ENCODE measurements at regions not wholly inside any gene's neighbourhood (a gene's known extent, or its start where the extent isn't known, plus 50 kb on each side); places are given as distances from the start of the nearest gene placed in this dataset.

- CTCF ChIA-PET, result interaction anchor here (0.8 to 2.6 kb wide), 5 partner anchors 13 to 105 kb away, joined by 3 to 7 read pairs (median 3); no protein-coding TSS in a partner anchor
- no peak for TF ChIP-seq CTCF (IDR thresholded peaks at IDR 0.05; ENCODE audit: control extremely low read depth, extremely low read depth, low read depth, missing control alignments)
- no peak for DNase-seq (ENCODE audit: extremely low spot score)
- POLR2A ChIA-PET, result no interaction called here
Observed at GRCh38 chr3:124584245-124584551, 146.1 kb upstream of the UMPS start.

- peak; percentile 35 for DNase-seq (ENCODE audit: extremely low spot score)
- POLR2A ChIA-PET, result no interaction called here
- TF ChIP-seq CTCF (IDR thresholded peaks at IDR 0.05; ENCODE audit: control extremely low read depth, extremely low read depth, low read depth, missing control alignments), result no peak
- CTCF ChIA-PET, result interaction anchor here (0.9 to 2.6 kb wide), 6 partner anchors 13 to 104 kb away, joined by 3 to 7 read pairs (median 4); no protein-coding TSS in a partner anchor
Observed at GRCh38 chr3:124584552-124585391, 145.5 kb upstream of the UMPS start.

GRCh38 chr3:124586126-124587052 is 143.9 kb upstream of the UMPS start:
- CTCF ChIA-PET, result interaction anchor here (1.1 to 2.1 kb wide), 2 partner anchors 95 to 102 kb away, joined by 4 to 6 read pairs; no protein-coding TSS in a partner anchor
- POLR2A ChIA-PET, result no interaction called here
- no peak for TF ChIP-seq CTCF (IDR thresholded peaks at IDR 0.05; ENCODE audit: control extremely low read depth, extremely low read depth, low read depth, missing control alignments)
- DNase-seq (ENCODE audit: extremely low spot score), result no peak

- ChIA-PET CTCF (interaction anchor here (1.4 to 1.9 kb wide), 2 partner anchors 25 to 27 kb away, joined by 3 to 4 read pairs; no protein-coding TSS in a partner anchor), POLR2A (no interaction called here)
- no peak for DNase-seq (ENCODE audit: extremely low spot score)
- TF ChIP-seq CTCF (IDR thresholded peaks at IDR 0.05; ENCODE audit: control extremely low read depth, extremely low read depth, low read depth, missing control alignments), result no peak
Observed at GRCh38 chr3:124587053-124587408, 143.2 kb upstream of the UMPS start.

- TF ChIP-seq CTCF (IDR thresholded peaks at IDR 0.05; ENCODE audit: control extremely low read depth, extremely low read depth, low read depth, missing control alignments), result no peak
Observed at GRCh38 chr3:124588036-124588435, 142.2 kb upstream of the UMPS start.

GRCh38 chr3:124588794-124589193 is 141.5 kb upstream of the UMPS start:
- POLR2A ChIA-PET, result no interaction called here
- CTCF ChIA-PET, result interaction anchor here (1.9 kb wide), 1 partner anchor 29 kb away, joined by 4 read pairs; no protein-coding TSS in a partner anchor
- no peak for DNase-seq (ENCODE audit: extremely low spot score)
- no peak for TF ChIP-seq CTCF (IDR thresholded peaks at IDR 0.05; ENCODE audit: control extremely low read depth, extremely low read depth, low read depth, missing control alignments)

More at GRCh38 chr3:124588036-124588435, 142.2 kb upstream of the UMPS start:
- ChIA-PET CTCF (interaction anchor here (1.4 to 1.9 kb wide), 2 partner anchors 24 to 28 kb away, joined by 3 to 4 read pairs; no protein-coding TSS in a partner anchor), POLR2A (no interaction called here)
- DNase-seq (ENCODE audit: extremely low spot score), result no peak

Measured in GM10248 (cell line).